ENCODE measurements at regions not wholly inside any gene's neighbourhood (a gene's known extent, or its start where the extent isn't known, plus 50 kb on each side); places are given as distances from the start of the nearest gene placed in this dataset.

DNA sequence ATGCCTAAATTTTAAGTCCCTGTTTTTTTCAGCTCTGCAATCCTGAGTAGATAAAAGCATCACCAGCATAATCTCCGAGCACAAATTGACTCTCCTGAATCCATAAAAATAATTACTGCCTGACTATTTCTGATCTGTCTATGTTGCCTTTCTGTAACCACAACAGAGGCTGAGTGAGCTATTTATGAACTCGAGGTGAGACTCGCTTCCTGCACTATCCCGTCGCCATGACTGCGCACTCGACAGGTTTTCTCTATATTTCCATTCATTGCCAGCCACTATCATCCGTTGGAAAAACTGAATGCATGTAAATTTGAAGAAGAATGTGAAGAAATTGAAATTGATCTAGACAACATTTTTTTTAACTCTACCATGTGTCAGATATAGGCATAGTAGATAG, 897.2 kb downstream of the ADGRL2 start:
- DNase-seq (ENCODE audit: low read depth, low spot score) = no peak
- no peak overlapping the region for H3K4me3 ChIP-seq (ENCODE audit: low read length)

DNA sequence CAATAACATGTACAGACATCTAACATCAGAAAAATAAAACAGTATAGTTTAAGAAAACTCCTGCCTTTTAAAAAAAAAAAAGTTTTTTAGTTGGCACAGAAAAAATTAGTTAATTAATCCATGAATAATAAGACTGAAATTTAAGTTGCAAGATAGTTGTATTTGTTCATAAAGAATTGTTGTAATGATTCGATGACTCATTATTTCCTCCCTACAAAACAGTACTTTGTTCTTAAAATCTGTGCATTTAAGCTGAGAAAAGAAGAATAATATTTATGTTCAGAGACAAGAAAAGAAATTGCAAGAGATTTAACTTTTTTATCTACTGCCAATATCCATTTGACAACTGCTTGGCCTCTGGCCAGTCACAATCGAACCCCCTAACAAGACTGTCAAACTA, 894.7 kb downstream of the ADGRL2 start:
- no peak overlapping the region for H3K4me3 ChIP-seq (ENCODE audit: low read length)
- no peak for DNase-seq (ENCODE audit: low read depth, low spot score)

DNA sequence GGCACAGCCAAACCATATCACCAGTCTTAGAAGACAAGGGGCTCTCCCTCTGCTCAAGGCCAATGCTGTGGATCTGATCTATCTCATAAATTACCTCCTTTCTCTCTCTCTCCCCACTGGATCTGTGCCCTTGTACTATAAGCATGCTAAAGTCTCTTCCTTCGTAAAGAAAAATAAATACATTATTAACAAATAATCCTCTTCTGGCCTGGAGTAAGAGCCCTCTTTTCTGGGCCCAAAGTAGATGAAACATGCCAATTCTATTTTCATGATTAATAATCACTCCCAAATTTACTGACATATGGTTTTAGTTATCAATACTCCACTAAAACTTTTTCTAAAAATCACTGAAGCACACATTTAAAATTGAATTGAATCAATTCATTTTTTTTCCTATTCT, 889.7 kb downstream of the ADGRL2 start:
- no peak for DNase-seq (ENCODE audit: low read depth, low spot score)
- no peak overlapping the region for H3K4me3 ChIP-seq (ENCODE audit: low read length)

DNA sequence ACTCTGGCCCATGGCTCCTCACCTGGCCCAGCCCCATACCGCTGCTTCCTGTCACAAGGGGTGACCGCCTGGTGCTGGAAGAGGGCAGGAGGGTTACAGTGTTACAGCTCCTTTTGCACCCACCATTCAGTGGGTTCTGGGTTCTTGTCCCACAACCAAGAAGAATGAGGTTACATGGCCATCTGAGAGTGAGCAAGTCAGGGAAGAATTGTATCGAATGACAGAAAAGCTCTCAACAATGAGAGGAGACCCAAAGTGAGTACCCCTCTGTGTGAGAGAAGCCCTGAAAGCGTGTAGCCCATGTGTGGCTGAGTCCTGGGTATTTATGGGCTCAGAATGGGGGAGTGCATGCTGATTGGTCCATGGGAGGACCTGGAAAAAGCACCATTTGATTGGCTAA, 888.5 kb downstream of the ADGRL2 start:
- no peak for DNase-seq (ENCODE audit: low read depth, low spot score)
- no peak overlapping the region for H3K4me3 ChIP-seq (ENCODE audit: low read length)

DNA sequence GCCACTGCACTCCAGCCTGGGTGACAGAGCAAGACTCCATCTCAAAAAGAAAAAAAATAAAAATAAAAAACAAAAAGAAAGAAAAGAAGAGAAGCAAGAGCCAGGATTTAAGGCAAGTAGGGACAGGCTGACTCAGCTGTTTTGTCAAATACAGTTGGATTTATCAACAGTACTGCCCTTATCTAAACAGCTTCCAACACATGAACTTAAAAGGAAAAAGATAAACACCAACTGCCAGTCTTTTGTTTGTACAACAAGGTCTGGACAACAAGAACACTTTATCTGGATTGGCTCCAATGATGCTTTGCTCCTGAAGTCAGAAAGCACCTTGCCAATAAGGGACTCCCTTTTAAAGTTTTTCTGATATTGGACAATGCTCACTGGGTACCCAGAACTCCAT, 886.0 kb downstream of the ADGRL2 start:
- no peak for DNase-seq (ENCODE audit: low read depth, low spot score)
- no peak overlapping the region for H3K4me3 ChIP-seq (ENCODE audit: low read length)

DNA sequence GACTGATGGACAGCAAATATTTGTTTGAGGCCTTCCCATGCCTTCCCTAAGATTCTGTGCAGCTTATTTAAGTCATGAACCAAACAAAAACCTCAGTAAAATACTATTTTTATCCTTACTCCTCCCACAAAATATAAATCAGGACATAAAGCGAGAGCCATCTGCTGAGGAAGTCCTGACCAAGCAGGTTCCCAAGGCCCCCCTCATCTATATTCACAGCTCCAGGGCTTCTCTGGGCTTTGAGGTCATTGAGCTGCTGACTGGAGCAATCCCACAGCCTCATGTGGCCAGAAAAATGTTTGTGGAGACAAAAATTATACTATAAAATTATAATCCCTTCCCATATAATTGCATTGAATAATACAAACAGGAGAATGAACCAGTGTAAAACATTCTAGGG, 846.2 kb downstream of the ADGRL2 start:
- H3K4me3 ChIP-seq (ENCODE audit: low read length) = no peak overlapping the region
- no peak for DNase-seq (ENCODE audit: low read depth, low spot score)

DNA sequence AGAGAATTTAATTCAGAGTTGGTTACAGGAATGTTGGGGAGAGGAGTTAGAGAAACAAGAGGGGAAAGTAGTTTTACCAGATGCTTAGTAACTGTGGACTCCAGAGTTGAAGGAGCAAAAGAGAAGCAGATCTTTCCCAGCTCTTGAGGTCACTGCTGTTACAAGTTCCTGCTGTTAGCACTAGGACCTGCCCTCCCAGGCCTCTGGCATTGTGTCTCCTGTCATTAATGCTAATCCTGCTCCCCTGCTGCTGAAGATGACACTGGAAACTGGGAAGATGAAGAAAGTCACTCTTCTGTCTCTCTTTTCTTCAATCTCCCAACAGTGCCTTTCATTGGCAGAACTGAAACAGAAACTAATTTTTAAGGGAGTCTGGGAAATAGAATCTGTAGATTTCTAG, 845.6 kb downstream of the ADGRL2 start:
- no peak overlapping the region for H3K4me3 ChIP-seq (ENCODE audit: low read length)

DNA sequence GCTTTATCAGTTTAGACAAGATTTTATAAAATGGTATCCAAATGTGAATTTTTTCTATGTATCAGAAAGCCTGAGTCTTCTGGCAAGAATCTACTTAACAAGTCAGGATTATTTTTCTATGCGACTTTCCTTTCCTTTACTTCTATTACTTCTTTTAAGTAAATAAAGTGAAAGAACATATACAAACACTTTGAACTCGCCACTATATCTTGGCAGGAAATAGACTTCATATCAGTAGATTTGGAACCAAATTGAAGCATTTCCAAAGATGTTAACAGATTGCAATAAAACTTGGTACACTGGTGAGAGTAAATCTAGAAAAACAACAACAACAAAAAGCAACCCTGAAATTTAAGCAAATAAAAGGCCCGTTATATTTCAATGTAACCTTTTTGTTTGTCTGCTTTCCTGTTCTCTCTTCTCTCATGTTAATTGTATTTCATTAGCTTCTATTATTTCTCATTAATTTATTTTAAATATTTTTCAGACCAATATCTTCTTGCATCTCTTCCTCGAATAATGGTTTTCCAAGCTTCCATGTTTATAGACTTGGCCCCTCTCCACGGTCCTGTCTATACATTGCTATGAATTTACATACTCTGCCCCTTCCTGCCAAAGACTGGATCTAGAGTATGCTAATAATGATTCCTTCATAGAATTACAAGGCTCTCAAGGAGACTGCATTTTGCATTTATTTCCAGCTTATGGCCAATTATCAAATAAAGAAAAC, 843.6 kb downstream of the ADGRL2 start:
- DNase-seq (ENCODE audit: low read depth, low spot score) = no peak
- no peak overlapping the region for H3K4me3 ChIP-seq (ENCODE audit: low read length)

More for the DNA sequence above, 845.6 kb downstream of the ADGRL2 start:
- DNase-seq (ENCODE audit: low read depth, low spot score) = no peak

DNA sequence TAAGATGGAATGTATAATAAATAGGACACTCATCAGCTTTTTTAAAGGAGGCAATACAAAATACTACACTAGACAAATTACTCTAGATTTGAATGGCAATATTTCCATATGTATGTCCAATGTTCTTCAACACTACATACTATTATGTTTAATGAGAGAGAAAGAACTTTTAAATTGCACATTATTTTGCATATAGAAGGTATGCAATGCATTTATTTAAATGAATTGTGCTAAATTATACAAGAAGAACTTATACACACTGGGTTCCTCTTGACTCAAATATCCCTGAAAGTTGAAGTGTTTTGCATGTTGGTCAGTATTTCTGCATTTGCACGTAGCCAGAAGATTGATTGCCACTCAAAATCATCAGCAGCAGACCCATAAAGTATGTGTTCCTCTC, 839.6 kb downstream of the ADGRL2 start:
- H3K4me3 ChIP-seq (ENCODE audit: low read length) = no peak overlapping the region
- DNase-seq (ENCODE audit: low read depth, low spot score) = no peak

DNA sequence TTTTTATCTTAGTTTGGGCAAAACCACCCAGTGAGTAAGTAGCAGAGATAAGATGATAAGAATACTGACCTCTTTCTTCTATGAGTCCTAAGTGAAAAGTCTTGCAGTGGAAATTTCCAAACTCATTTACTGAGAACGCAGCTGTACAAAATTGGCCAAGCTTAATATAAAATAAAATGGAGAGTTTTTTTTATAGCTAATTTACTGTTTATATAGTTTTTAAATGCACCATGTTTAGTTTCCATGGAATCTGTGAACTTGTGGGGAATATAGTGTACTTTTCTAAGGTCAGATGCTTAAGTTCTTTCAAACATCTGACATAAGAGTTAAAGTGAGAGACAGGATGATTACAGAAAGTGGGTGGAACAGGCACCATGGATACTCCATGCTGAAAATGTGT, 833.5 kb downstream of the ADGRL2 start:
- DNase-seq (ENCODE audit: low read depth, low spot score) = no peak
- no peak overlapping the region for H3K4me3 ChIP-seq (ENCODE audit: low read length)

DNA sequence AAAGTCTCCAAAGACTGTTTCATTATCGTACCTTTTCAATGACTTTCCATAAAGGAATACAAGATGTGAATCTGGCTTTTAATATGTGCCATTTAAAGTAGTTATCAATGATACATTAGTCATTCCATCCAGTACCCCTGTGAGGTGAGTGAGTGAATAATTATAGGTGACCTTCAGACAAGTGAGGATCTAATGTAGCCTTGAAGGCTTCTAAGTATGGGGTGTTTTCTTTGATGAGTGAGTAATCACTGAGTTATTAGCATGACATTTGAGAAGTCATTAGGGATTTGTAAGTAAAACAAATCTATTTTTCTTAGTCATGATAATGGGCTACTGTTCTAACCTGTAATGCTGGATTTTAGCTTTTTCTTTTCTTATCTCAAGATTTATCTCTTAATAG, 831.4 kb downstream of the ADGRL2 start:
- DNase-seq (ENCODE audit: low read depth, low spot score) = no peak
- H3K4me3 ChIP-seq (ENCODE audit: low read length) = no peak overlapping the region

DNA sequence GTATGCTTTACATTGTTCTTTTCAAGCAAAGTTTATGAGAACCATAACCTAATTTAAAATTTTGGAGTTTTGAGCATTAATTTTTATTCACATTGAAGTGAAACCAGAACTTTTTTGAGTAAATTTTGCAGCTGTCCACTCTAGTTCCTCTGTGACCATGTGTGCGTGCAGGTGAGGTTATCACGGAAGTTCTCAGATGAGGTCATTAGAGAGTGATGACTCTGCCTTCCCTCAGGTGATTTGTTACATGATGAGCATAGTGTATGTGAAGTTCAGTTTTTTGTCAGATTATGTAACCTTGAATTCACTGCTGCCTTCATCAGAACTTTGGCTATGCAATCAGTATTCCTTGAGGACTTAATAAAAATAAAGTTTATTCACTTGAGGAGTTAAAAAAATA, 828.2 kb downstream of the ADGRL2 start:
- H3K4me3 ChIP-seq (ENCODE audit: low read length) = no peak overlapping the region
- no peak for DNase-seq (ENCODE audit: low read depth, low spot score)

DNA sequence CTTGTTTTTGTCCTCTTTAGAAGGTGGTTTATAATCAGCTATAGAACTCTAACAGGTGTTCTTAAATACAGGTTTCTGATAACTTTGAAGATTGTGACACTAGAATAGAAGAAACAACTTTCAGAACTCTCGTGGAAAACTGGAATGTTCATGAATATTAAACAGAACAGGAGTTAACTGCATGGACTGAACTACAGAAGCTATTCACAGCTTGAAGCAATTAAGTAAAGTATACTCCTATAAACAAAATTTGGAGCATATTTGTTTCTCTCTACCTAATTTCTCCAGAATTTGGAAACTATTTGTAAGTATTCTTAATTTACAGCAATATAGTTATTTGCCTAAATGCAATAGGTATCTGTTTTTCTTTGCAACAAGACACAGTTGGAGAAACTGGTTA, 824.8 kb downstream of the ADGRL2 start:
- no peak for DNase-seq (ENCODE audit: low read depth, low spot score)
- H3K4me3 ChIP-seq (ENCODE audit: low read length) = no peak overlapping the region

DNA sequence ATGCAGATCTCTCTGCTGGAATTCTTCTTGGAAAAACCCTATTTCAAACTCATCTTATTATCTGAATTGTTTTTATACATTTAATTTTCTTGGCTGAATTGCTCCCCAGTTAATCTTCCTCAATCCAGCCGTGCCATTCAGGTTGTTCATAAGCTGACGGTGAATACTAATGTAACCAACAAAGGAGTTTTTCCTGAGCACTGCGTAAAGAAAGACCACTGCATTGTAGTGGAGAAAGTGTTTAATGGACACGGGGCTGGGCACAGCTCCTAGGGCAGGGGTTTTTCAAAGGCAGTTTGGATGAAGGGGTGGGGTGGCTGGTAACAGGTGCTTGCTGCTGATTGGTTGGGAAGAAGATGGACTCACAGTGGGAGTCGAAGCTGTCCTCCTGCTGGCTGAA, 820.3 kb downstream of the ADGRL2 start:
- DNase-seq (ENCODE audit: low read depth, low spot score) = no peak
- no peak overlapping the region for H3K4me3 ChIP-seq (ENCODE audit: low read length)

DNA sequence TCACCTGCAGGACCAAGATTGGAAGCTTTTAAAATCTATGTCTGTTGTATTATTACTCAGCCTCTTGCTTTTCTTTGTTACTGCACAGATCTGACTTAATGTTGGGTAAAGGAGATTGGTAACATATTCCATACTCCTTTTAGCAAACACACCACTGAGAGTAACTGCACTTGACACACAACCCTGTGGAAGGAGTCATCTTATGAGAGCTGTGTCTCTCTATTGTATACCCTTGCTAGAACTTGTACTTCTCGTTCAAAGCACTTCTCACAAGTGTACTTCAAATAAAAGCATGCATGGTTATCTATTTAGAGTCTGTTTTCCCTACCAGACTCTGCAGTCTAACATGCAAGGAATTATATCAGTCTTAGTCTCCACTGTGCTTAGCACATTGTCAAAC, 813.4 kb downstream of the ADGRL2 start:
- no peak overlapping the region for H3K4me3 ChIP-seq (ENCODE audit: low read length)
- DNase-seq (ENCODE audit: low read depth, low spot score) = no peak

DNA sequence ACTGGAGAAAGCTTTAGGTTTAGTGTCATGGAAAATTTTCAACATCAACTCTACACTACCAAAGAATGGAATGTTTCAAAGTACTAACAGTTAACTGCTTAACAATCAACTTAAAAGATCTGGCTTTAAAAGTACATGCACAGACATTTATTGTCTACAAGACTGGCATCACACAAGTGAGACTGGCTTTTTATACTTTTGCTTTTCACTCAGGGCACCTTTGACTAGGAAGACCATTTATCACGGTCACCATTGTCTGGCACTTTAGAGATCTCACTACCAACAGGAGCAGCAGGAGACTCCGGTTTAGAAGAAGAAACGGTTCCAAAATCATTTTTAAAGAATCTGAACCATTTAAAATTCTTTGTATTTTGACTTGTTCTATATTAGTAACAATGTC, 812.3 kb downstream of the ADGRL2 start:
- DNase-seq (ENCODE audit: low read depth, low spot score) = no peak
- H3K4me3 ChIP-seq (ENCODE audit: low read length) = no peak overlapping the region

DNA sequence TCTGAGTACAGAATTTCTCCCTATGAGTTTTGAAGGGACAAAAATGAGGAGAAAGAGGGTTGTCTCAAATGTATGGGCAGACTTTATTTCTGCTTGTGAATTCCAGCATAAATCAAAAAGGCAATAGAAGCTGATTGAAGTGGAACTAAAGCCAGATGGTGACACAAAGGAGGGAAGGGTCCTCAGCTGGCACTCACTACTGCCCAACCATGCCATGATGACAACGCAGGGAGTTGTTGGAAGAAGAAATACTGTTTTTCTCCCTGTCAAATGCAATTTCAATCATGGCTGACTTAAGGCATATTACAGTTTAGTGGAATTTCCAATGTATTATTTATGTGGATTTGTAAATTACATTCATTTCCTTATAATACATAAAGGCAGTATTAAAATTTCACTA, 805.8 kb downstream of the ADGRL2 start:
- no peak for DNase-seq (ENCODE audit: low read depth, low spot score)
- H3K4me3 ChIP-seq (ENCODE audit: low read length) = no peak overlapping the region

DNA sequence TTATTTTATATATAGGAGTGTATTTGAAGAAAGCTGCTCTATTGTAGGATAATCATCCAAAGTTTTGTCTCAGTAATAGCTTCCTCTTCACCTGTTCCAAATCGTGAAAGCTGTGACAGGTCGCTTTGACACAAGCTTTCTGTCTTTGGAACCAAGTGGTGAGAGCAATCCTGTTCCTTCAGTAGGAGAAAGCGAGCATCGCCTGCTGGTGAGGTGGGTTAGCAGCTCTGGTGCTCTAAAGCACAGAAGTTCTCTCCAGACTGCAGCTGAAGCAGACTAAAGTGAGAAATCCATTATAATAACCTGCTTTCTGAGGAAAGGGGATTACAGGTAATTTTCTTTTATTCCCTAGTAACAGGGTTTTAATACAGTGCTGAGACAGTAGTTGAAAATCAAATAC, 803.8 kb downstream of the ADGRL2 start:
- no peak overlapping the region for H3K4me3 ChIP-seq (ENCODE audit: low read length)
- no peak for DNase-seq (ENCODE audit: low read depth, low spot score)

DNA sequence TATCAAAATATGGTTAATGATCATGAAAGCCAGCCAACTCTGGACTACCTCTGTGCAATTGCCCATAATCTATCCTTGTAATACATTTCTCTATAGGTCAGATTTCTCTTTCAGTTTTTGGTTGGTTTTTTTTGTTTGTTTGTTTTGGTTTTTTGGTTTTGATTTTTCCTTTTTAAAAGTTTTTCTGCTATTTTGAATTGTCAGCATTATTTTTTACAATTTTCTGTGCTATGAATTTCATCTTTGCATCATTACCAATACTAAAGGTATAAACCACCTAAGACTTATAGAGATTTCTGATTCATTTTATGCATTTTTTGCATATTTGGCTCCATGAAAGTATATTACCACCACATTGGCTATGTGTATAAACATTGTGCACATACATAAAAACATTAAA, 799.6 kb downstream of the ADGRL2 start:
- DNase-seq (ENCODE audit: low read depth, low spot score) = no peak
- H3K4me3 ChIP-seq (ENCODE audit: low read length) = no peak overlapping the region

DNA sequence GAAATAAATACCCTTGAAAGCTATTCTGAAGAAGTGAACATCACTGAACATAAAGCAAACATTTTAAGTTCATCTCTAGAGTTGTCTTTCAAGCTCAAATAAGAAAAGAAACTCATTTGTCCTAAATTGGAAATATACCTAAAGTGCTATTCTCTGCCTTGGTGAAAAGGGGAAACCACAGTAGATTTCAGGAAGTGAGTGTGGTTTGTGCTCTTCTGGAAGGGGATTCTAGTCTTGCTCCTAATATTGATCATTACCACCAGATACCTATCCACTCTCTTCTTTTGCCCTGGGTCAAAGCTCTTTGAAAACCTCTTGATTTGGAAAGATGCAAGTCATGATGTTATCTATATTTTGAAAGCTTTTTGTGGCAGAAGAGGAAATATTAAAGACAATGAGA, 798.1 kb downstream of the ADGRL2 start:
- DNase-seq (ENCODE audit: low read depth, low spot score) = peak; percentile 5
- no peak overlapping the region for H3K4me3 ChIP-seq (ENCODE audit: low read length)

DNA sequence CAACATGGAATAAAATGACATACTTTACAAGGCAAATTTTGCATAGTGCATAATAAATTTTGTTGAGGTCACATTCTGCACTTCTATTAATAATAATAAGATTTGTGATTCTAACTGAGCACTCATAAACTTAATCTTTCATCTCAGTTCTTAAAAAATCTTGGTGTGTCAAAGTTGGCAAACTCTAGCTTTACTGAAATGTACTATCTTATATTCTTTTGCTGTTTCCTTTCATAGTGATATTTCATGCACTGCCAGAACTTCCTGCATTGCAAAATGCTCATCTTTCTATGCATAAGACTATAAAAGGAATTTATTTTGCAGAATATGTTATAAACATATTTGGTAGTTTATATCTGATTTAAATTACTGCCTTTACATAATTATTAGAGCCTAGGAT, 797.6 kb downstream of the ADGRL2 start:
- no peak for DNase-seq (ENCODE audit: low read depth, low spot score)
- no peak overlapping the region for H3K4me3 ChIP-seq (ENCODE audit: low read length)

DNA sequence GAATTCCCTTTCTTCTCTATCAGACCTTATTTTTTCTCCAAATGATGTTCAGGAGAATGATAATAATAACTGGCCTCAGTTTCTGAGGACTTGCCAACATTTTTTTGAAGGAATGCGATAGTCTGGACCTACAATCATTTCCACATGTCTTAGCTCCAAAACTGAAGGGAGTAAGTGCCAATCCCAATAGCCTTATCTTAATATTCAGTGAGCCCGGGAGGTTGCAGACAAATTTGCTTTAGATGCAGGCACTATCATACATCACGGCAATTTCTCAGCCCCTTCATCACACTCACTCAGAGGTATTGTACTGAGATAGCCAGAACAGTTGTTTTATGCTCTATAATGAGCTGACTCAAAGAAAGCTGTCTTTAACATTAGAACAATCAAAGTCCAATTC, 796.9 kb downstream of the ADGRL2 start:
- no peak for DNase-seq (ENCODE audit: low read depth, low spot score)
- H3K4me3 ChIP-seq (ENCODE audit: low read length) = no peak overlapping the region
